Heart left ventricle (tissue), 13 donors: ENCODE measurements at regions not wholly inside any gene's neighbourhood (a gene's known extent, or its start where the extent isn't known, plus 50 kb on each side); places are given as distances from the start of the nearest gene placed in this dataset.

Experiments used
- CTCF ChIP-seq, 12 donors: fragments of 200-600 bp; sonication (generic) in 4 of 12; IDR thresholded peaks; one replicate each; pipeline versions ENCODE4 v1.5.0 to v1.8.0; 2018 to 2022; ENCODE audit warnings: antibody characterized with exemption in 12 of 12, mild to moderate bottlenecking in 5 of 12
- POLR2A ChIP-seq, 2 donors: fragments of 450-650 bp; IDR thresholded peaks; one replicate each; pipeline ENCODE4 v1.6.1; 2017; ENCODE audit warnings: antibody characterized with exemption in 2 of 2, mild to moderate bottlenecking in 2 of 2, moderate library complexity in 2 of 2
- donor health status: ischemic (EF 13 %, LVEDD 7.1; RV severe dilation, severe dysfunction).
- donor health status: DM: no; HTN: yes; CAD: no.
- donor health status: DM: no; HTN: no; CAD: no.
- donor health status: ischemic (EF 25% LVEDD 6.9; RV normal size, moderate dysfunction).
- donor health status: ischemic (EF 25% LVEDD 5.7; RV mildly dilated, moderate dysfunction).
- donor health status: ischemic (EF 35%, LVEDD 5.7; RV mildly dilated, moderate dysfunction).
- donor health status: nonischemic (EF 11% LVEDD 7.7; RV severe dilation, severe dysfunction).
- donor health status: DM: yes; HTN: yes; CAD: no.
- donor health status: PGD.
- donor health status: ischemic (EF 29% LVEDD 5.4; RV normal size, mild dysfunction).
- donor health status: nonischemic (EF 23%, LVEDD 6.1; RV moderate dilation, normal function).

- no peak for TF ChIP-seq POLR2A (IDR thresholded peaks at IDR 0.05)
- no peak for TF ChIP-seq CTCF (IDR thresholded peaks at IDR 0.05)
Measured at GRCh38 chr3:69484507-69485393, 98.9 kb upstream of the FRMD4B start.
